ENCODE measurements at regions not wholly inside any gene's neighbourhood (a gene's known extent, or its start where the extent isn't known, plus 50 kb on each side); places are given as distances from the start of the nearest gene placed in this dataset.

DNA sequence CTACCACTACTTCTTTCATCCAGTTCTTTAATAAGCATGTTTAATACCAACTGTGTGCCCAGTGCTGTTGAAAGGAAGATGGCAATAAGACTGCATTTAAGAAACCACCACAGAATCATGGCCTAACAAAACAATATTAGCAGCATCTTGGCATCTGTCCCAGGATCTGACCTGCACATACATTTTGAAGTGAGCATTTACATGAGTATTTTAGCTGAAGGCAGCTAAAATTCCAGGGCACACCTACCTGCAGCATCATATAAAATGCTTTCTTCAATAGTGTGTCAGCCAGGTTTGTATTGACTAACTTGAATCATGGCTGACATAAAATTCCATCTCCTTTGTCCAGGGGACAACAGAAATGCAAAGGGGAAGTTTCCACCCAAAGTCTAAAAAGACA lies 65.0 kb upstream of the ARHGAP5 start:
- TF ChIP-seq, protein P1, sequence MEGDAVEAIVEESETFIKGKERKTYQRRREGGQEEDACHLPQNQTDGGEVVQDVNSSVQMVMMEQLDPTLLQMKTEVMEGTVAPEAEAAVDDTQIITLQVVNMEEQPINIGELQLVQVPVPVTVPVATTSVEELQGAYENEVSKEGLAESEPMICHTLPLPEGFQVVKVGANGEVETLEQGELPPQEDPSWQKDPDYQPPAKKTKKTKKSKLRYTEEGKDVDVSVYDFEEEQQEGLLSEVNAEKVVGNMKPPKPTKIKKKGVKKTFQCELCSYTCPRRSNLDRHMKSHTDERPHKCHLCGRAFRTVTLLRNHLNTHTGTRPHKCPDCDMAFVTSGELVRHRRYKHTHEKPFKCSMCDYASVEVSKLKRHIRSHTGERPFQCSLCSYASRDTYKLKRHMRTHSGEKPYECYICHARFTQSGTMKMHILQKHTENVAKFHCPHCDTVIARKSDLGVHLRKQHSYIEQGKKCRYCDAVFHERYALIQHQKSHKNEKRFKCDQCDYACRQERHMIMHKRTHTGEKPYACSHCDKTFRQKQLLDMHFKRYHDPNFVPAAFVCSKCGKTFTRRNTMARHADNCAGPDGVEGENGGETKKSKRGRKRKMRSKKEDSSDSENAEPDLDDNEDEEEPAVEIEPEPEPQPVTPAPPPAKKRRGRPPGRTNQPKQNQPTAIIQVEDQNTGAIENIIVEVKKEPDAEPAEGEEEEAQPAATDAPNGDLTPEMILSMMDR (conservative IDR thresholded peaks at IDR 0.05; ENCODE audit: low read length) = no peak
- TF ChIP-seq EZH2phosphoT487 (IDR thresholded peaks at IDR 0.05; ENCODE audit: borderline replicate concordance) = no peak
